Loucy (cell line): ENCODE measurements at regions not wholly inside any gene's neighbourhood (a gene's known extent, or its start where the extent isn't known, plus 50 kb on each side); places are given as distances from the start of the nearest gene placed in this dataset.

Source experiments
- H2AFZ ChIP-seq: fragments of 200-600 bp; sonication (generic); 2 replicates; pipeline ENCODE4 v1.6.0; 2016; ENCODE audit warnings: antibody characterized with exemption, mild to moderate bottlenecking, low read length, moderate library complexity
- H3F3A ChIP-seq: fragments of 200-600 bp; 2 replicates; pipeline ENCODE4 v1.6.0; 2016; ENCODE audit warnings: antibody characterized with exemption, low read depth, mild to moderate bottlenecking
- H3K27me3 ChIP-seq: fragments of 200-600 bp; sonication (generic); 2 replicates; pipeline ENCODE4 v1.6.1; 2014; ENCODE audit warnings: low read length, mild to moderate bottlenecking; ENCODE audit not compliant: insufficient read depth, poor library complexity, severe bottlenecking
- H3K36me3 ChIP-seq: fragments of 200-600 bp; sonication (generic); 2 replicates; pipeline ENCODE4 v1.6.1; 2016; ENCODE audit warnings: low read length; ENCODE audit not compliant: insufficient read depth
- H3K4me1 ChIP-seq: fragments of 200-600 bp; sonication (generic); 2 replicates; pipeline ENCODE4 v1.5.1; 2014; ENCODE audit warnings: low read length, mild to moderate bottlenecking; ENCODE audit not compliant: insufficient read depth, poor library complexity, severe bottlenecking
- H3K4me2 ChIP-seq: fragments of 200-600 bp; sonication (generic); 2 replicates; pipeline ENCODE4 v1.6.0; 2014; ENCODE audit warnings: antibody characterized with exemption, low read length, low read depth, mild to moderate bottlenecking; ENCODE audit not compliant: poor library complexity, severe bottlenecking
- H3K4me3 ChIP-seq: fragments of 200-600 bp; sonication (generic); 2 replicates; pipeline ENCODE4 v1.5.1; 2014; ENCODE audit warnings: low read length, mild to moderate bottlenecking, mixed read lengths; ENCODE audit not compliant: poor library complexity, severe bottlenecking
- H3K79me2 ChIP-seq: fragments of 200-600 bp; sonication (generic); 2 replicates; pipeline ENCODE4 v1.6.1; 2014; ENCODE audit warnings: low read length; ENCODE audit not compliant: insufficient read depth
- H3K9ac ChIP-seq: fragments of 200-600 bp; sonication (generic); 2 replicates; pipeline ENCODE4 v1.6.0; 2014; ENCODE audit warnings: mild to moderate bottlenecking, low read depth, low read length, moderate library complexity; ENCODE audit not compliant: poor library complexity, severe bottlenecking
- H3K9me2 ChIP-seq: fragments of 200-600 bp; sonication (generic); replicated peaks from 2 replicates; pipeline ENCODE4 v1.6.1; 2016; ENCODE audit warnings: low read depth, low read length, mixed read lengths
- H3K9me3 ChIP-seq: fragments of 200-600 bp; sonication (generic); 2 replicates; pipeline ENCODE4 v1.6.1; 2014; ENCODE audit warnings: mild to moderate bottlenecking, antibody characterized with exemption, low read length, low read depth; ENCODE audit not compliant: insufficient read depth
- H4K20me1 ChIP-seq: fragments of 200-600 bp; sonication (generic); 2 replicates; pipeline ENCODE4 v1.6.0; 2014; ENCODE audit warnings: antibody characterized with exemption, low read length, mild to moderate bottlenecking; ENCODE audit not compliant: insufficient read depth, poor library complexity, severe bottlenecking
- CTCF ChIP-seq: fragments of 200-600 bp; sonication (generic); conservative IDR thresholded peaks from 2 replicates; pipeline ENCODE4 v1.5.1; 2014; ENCODE audit warnings: mild to moderate bottlenecking, antibody characterized with exemption, low read length
- EZH2phosphoT487 ChIP-seq: fragments of 200-600 bp; IDR thresholded peaks from 2 replicates; pipeline ENCODE4 v1.6.1; 2018; ENCODE audit warnings: antibody characterized with exemption, mild to moderate bottlenecking, moderate library complexity, borderline replicate concordance

- no peaks in the 10 kb centered on the region for H4K20me1 ChIP-seq
- H3K79me2 ChIP-seq, result no peaks in the 10 kb centered on the region
- no peak overlapping the region for H3K4me2 ChIP-seq
- no peaks in the 10 kb centered on the region for H3K9me2 ChIP-seq
- H3K9ac ChIP-seq, result no peak overlapping the region
- H3F3A ChIP-seq, result no peaks in the 10 kb centered on the region
- H3K4me1 ChIP-seq, result no peaks in the 10 kb centered on the region
- H3K4me3 ChIP-seq, result no peak overlapping the region
- no peaks in the 10 kb centered on the region for H3K27me3 ChIP-seq
- no peaks in the 10 kb centered on the region for H3K36me3 ChIP-seq
- TF ChIP-seq CTCF (no peak), EZH2phosphoT487 (no peak)
- H2AFZ ChIP-seq, result no peak overlapping the region
- no peaks in the 10 kb centered on the region for H3K9me3 ChIP-seq
These were observed 89.2 kb upstream of the LINC00305 start for GRCh38 chr18:64238076-64238475.

DNA sequence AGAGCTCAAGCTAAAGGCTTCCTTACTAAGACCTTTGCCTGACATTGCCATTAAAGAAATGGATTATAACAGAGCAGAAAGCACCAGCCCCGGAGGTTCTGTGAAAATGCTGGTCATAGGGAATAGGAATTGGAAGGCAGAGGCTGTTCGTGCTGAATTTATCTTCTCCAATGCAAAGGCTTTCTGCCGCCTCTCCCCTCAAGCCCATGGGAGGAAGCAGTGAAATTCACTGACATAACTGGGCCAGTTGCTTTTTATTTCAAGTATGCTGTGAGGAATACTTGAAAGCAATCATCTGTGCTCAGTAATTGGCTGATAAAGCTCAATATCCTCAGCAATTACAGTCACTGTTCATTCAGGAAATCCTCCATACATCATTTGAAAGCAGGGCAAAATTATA lies 85.4 kb upstream of the LINC00305 start:
- Histone ChIP-seq H3K27me3 (no peaks in the 10 kb centered on the region), H3K4me2 (no peak overlapping the region), H3K4me3 (no peak overlapping the region), H3K36me3 (no peaks in the 10 kb centered on the region), H3K9me3 (no peaks in the 10 kb centered on the region; the same call in 1 of the 2 replicates), H3F3A (no peaks in the 10 kb centered on the region), H3K4me1 (no peaks in the 10 kb centered on the region), H3K9ac (no peak overlapping the region), H2AFZ (no peak overlapping the region), H4K20me1 (no peaks in the 10 kb centered on the region), H3K79me2 (no peaks in the 10 kb centered on the region), H3K9me2 (no peaks in the 10 kb centered on the region)
- TF ChIP-seq CTCF (no peak), EZH2phosphoT487 (no peak)

GRCh38 chr18:64233851-64234250 lies 85.0 kb upstream of the LINC00305 start:
- H4K20me1 ChIP-seq, result no peaks in the 10 kb centered on the region
- H3K9ac ChIP-seq, result no peak overlapping the region
- no peaks in the 10 kb centered on the region for H3K36me3 ChIP-seq
- no peaks in the 10 kb centered on the region for H3F3A ChIP-seq
- H3K4me3 ChIP-seq, result no peak overlapping the region
- no peaks in the 10 kb centered on the region; the same call in 1 of the 2 replicates for H3K9me3 ChIP-seq
- H3K4me2 ChIP-seq, result no peak overlapping the region
- H3K79me2 ChIP-seq, result no peaks in the 10 kb centered on the region
- H3K9me2 ChIP-seq, result no peaks in the 10 kb centered on the region
- no peaks in the 10 kb centered on the region for H3K4me1 ChIP-seq
- H2AFZ ChIP-seq, result no peak overlapping the region
- H3K27me3 ChIP-seq, result no peaks in the 10 kb centered on the region
- TF ChIP-seq EZH2phosphoT487, result no peak
- no peak for TF ChIP-seq CTCF
